CD4-positive, alpha-beta T cell treated with Interleukin-12 subunit alpha and Interleukin-12 subunit beta, for 1 hour (primary cell): ENCODE measurements at regions not wholly inside any gene's neighbourhood (a gene's known extent, or its start where the extent isn't known, plus 50 kb on each side); places are given as distances from the start of the nearest gene placed in this dataset.

Experiments used
- DNase-seq: peaks from one replicate; pipeline ENCODE4 v3.0.0-alpha.2; 2020

DNA sequence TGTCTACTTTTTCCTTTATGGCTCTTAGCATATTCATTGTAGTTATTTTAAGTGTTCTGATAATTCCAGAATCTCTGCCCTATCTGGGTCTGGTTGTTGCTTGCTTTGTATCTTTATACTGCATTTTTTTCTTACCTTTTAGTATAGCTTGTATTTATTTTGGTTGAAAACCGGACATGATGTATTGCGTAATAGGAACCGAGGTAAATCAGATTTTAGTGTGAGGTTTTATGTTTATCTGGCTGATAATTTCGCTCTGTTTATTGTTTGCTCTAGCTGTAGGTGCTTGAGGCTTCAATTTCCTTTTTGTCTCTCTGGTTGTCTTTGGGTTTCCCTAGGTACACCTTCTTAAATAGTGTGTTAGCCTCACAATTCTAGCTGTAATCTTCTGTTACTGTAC lies 263.8 kb upstream of the LCORL start:
- no peak for DNase-seq

DNA sequence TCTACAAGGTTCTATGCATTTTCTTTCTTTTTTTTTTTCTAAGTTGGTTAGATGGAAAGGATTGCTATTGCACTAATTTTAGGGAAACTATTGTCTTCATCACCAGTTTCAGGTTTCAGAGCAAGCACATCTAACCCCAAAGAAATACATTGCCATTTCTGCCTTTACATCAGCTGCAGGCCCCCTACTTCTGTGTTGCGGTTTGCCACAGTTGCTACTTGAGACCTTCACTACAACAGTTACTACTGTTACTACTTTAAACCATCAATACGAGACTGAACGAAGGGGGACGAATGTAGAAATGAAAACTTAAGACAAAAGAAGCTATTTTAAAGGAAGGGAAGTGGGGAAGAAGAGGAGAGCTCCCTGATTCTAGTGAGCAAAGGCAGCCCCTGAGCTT lies 256.7 kb upstream of the LCORL start:
- no peak for DNase-seq

DNA sequence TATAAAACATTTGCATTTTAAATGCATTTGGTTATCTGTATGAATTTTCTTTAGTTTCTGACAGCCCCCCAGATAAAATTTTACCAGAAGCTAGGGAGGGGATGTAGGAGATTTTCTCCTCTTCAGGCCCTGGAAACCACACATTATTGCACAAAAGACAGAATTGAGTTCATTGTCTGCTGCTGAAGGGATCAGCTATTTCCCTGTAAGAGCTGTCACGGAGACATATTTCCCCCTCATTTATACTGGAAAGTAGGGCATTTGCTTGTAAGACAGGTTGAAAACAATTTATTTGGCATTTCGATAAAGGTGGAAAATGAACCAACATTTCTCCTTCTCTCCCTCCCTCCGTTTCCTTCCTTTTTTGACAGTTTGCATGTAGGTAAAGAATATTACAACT lies 241.3 kb upstream of the LCORL start:
- DNase-seq = no peak

DNA sequence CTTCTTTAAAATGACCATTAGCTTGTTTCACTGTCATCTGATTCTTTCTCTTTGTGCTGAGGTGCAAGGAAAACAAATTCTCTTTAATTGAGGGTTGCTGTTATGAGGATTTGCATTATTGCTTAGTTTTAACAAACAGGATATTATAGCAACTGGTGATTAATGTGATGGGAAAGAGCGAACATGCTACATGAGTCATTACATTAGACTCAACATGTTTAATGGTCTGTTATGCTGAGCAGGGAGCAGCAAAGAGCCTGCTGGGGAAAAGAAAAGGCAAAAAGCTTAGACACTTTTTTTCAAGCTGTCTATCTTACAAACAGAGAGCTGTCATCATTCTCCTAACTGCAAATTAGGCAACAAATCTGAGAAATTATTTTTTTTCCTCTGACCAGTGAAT lies 230.5 kb upstream of the LCORL start:
- no peak for DNase-seq

DNA sequence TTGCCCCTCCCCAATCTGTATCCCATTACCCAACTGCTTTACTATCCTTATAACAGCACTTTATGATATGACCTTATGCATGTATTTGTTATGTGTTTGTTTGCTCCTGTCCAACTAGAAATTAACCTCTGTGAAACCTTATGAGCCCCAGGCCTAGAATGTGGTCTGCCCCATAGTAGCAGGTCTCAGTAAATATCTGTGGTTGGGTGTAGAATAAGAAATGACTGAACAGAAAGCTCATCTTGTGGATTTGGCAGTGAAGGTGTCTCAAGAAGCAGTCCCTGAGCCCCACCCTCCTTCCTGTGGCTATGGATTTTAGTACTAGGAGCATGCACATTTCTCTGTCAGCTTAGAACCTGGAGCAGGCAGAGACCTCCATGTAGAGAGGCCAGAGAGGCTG lies 229.0 kb upstream of the LCORL start:
- no peak for DNase-seq

DNA sequence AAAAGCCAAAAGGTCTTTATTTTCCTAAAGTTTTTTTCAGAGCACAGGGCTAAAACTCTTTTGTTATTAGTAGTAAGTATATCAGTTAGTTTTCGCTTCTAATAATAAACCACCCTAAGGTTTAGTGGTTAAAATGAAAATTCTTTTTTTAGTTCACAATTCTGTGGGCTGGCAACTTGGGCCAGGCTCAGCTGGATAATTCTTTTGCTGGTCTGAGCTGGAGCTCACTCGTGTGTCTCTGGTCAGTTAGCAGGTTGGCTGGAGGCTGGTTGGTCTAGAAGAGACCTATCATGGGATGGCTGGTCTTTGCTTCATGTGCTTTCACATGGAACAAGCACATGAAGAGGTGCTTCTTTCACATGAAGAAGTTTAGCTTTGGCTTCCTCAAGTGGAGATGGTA lies 227.1 kb upstream of the LCORL start:
- no peak for DNase-seq

DNA sequence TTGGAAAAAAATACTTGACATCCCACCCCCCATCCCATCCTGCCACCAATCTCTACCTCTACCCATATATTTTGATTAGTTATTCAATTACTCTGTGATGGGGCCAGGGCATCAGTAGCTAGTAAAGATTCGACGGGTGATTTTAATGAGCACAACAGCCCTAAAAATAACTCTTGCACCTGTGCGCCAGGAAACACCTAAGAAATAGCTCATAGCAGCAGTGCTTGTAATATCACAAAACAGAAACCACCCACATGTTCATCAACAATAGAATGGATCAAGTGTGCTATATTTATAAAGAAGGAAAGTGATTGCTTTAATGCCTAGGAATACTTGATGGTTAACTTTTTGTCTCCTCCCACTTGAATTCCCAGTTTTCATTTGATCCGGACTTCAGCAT lies 225.6 kb upstream of the LCORL start:
- DNase-seq = no peak

DNA sequence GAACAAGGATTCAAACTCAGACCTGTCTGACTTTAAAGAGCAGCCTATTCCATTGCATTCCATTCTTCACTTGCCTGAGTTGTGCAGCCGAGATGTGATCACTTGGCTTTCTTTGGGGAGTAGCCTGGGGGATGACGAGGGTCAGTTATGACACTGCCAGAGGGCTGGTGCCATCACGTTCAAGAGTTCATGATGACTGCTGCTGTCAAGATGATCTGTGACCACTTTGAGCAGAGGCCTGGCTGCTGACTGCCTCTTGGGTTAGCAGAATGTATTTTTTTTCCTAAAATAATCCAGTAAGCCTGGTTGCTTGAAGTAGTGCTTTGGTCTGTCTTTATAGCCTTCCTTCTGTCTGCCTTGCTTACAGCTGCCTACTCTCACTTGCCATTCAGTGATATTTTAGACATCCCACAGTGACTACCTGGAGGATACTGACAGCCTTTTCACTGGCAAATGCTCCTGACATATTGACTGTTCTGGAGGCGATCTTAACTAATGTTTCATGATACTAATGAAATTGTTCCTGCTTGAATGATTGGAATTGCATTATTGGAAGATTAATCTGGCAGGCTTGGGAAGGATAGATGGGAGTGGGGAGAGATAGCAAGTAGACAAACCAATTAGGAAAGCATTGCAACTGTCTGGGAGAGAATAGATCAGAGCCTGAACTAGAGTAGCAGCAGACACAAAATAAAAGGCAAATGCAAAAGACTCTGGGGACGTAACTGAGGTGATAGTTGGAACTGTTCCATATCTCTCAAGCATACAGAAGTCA lies 221.6 kb upstream of the LCORL start:
- DNase-seq = no peak

DNA sequence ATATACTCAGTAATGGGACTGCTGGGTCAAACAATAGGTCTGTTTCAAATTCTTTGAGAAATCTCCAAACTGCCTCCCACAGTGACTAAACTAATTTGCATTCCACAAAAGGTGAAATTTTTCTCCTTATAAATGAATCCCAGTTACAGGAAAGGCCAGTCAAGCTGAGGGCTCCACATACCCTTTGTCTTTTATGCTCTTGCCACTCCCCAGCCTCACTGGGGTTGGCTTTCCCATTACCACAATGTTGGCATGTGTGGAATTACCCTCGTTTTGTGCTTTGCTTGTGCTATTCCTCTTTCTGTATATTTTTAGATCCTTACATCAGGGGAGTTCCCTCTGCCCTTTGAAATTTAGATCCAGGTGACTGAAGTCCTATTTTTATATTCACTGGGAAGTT lies 220.2 kb upstream of the LCORL start:
- no peak for DNase-seq

DNA sequence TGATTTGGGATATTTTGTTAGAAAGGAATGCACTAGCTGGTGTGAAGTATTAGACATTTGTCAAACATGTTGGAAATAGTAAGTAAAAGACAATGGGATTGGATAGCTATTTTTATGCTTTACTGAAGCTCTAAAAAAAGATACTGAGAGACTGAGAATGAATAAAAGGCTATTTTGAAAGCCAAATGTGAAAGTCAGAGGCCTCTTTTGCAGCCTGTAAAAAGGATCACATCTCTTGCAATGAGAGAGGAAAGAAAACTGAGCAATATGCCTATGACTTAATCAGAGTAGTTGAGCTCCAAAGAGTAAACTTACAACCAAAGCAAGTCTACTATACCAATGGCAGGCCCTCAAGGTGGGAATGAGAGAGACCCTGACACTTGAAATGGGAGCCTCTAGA lies 212.6 kb upstream of the LCORL start:
- DNase-seq = no peak

DNA sequence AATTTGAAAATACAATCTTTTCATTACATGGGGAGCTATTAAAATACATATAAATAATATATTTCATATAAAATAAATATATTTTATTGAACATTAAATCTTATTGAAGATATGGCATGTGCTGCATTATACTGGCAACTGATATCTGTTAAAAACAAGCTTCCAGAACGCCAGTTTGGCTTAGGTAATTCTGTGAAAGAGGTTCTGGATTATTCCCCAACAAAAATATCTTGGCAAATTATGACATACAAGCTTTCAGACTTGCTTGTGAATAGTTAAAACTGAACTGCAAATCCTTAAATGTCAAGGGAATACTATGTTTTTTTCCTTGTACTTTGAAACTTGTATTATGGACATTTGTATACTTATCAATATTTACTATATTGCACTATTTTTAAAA lies 210.2 kb upstream of the LCORL start:
- DNase-seq = no peak

DNA sequence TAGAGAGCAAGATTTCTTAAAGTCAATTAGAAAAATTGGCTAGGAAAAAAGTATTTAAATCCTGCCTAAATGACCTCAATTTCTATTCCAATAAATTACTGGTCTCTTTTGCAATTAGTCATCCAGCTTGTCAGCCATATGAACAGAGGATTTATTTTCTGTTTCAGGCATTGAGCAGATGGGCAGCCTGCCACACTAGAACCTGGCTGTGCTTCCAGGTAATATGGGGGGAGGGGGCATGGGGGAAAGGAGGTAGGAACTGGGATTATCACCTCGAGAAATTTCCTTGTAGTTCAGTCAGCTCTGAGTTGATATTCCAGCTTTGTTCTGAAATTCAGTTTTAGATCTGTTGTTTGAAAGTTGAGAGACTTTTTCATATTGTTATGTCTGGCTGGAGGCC lies 206.3 kb upstream of the LCORL start:
- no peak for DNase-seq

DNA sequence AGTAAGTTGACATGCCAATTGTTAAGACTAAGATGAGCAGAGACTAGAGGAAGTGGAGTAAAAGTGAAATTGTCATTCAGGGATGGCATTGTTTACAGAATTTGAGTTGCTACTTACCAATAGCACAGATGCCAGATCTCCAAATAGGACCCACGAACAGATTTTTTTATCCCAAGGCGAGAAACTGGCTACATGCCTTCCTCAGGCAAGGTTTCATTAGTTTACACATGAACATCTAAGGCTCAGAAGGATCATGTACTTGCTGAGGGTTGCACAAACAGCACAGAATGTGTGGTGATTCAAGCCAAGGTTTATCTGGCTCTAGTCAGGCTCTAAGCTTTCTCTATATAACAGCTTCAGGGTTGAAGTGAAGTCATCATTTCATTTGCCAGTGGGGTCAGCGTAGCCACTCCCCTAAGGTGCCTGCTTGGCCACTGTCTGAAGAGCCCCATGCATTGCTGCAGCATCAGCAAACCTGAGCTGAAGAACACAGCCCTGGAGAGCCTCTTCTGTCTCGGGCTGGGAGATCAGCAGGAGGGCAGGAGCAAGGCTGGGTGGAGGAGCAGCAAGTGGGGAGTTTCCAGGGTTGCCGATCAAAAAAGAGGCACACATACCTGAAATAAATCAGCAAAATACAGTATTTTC lies 193.0 kb upstream of the LCORL start:
- no peak for DNase-seq

DNA sequence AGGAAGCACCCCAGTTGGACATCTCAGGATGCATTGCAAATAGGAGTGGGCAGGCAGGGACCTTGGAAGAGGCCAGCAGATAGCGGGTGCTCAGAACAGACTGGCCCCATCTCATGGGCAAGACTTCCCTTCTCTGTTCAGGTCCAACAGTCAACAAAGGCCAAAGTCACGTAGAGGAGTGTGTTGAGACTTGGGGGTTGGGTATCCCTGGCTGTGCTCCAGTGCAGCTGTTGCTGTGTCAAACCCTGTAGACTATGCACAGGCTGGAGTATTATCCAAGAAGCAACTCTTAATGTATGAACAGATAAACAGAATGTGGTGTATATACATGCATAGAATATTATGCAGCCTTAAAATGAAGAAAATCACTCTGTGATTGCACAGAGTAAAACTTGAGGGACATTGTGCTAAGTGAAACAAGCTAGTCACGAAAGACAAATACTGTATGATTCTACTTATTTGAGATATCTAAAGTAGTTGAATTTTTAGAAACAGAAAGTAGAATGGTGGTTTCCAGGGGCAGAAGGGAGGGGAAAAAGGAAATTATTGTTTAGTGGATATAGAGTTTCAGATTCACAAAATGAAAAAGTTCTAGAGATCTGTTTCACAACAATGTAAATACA lies 192.1 kb upstream of the LCORL start:
- no peak for DNase-seq

DNA sequence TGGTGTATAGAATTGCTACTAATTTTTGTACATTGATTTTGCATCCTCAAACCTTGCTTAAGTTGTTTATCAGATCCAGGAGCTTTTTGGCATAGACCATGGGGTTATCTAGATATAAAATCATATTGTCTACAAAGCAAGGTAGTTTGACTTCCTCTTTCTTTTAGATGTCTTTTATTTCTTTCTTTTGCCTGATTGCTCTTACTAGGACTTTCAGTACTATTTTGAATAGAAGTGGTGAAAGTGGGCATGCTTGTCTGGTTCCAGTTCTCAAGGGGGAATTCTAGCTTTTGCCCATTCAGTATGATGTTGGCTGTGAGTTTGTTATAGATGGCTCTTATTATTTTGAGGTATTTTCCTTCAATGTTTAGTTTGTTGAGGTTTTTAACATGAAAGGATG lies 187.9 kb upstream of the LCORL start:
- DNase-seq = no peak

DNA sequence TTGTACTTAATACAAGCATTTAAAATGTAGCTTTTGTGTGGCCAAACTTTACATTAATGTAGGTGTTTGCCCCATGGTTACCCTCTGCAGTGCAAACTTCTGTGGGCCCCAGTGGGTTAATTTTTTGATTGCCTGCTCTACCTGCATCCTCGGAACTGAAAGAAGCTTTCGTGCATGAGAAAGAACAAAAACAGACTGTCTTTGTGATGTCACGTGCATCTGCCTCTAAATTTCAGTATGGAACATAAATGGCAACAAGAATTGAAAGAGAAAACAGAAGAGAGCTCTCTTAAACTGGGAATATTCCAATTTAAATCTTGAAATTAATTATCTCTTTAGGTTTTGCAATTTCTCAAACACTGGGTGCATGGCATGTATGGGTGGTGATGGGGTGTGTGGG lies 182.4 kb upstream of the LCORL start:
- DNase-seq = no peak

DNA sequence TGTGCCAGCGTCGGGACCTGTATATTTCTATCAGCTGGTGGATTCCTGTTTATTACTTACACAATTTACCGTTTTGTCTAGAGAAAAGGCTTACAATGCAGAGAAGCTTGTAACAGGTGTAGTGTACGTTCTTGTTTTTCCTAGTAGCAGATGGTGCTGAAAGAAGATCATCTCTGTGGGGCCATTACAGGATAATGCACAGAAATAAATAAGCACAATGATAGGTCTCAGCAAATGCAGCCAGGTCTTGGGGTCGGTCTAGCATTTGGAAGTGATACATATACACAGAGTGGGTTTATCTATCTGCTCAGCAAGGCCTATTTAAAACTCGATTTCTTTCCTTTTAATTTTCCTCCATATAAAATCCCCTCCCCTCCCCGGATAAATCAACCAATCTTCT lies 180.9 kb upstream of the LCORL start:
- no peak for DNase-seq

DNA sequence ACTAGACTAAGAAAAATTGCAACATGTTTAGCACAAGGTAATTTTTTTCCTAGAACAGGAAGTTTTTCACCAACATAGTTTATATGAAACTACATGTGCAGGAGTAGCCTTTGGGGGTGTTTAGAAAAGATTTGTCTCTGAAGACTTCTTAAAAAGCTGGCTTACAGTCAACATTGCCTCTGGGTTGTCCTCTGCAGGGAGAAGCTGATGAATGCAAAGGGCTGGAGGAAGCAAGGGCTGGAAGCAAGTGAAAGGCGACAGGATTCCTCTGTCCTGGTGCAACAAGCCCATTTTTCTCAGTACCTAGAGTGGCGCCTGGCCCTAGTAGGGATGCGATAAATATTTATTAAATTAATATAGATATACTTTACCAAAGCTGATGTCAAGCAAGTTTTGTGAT lies 180.3 kb upstream of the LCORL start:
- no peak for DNase-seq

DNA sequence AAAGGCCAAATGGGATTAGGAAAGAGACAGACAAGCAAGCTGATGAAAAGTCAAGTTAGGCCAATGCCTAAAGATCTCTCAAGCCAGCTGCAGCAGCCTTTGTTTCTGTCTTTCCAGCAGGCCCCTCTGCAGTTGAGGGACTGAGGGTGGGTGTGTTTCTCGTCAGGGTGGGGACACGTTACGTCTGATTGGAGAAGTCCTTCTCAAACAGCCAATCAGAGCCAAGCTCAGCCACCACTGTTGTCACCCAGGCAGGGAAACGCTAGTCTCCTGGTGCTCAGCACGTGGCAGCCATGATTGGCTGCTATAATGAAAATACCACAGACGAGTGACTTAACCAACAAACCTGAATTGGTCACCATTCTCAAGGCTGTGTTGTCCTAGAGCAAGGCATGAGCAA lies 177.1 kb upstream of the LCORL start:
- no peak for DNase-seq

DNA sequence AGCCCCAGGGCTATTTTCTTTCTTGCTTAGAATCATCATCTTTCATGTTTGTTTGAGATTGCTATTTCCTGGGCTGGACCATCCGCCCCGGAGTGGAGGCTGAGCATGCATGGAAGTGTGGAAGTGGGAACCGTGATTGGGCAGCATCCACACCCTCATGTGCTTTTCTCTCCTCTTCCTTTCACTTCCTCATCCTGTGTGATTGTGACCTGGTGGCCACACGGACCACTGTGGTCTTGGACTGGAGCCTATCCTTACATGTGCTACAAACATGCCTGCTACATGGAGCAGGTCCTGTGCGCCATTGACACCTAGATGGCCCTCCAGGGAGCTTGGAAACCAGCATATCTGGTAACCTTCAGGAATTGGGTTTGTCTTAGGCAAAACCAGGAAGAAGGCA lies 175.9 kb upstream of the LCORL start:
- DNase-seq = no peak

DNA sequence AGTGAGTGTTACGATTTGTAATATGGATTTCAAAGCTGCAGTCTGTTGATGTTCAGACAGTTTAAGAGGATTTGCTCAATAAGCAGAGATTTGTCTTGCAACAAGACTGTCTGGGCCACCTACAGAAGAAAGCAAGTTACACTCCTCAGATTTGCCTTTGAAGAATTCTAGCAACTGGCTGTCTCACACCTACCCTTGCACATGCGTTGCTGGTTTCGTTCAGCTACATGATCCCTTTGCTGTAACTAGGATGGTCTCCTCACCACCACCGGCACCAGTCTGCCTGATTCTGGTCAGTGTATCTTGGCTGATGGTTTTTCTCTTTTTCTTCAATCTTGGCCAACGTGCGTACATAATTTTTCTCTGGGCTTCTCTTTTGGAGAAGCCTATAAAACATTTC lies 172.7 kb upstream of the LCORL start:
- no peak for DNase-seq

DNA sequence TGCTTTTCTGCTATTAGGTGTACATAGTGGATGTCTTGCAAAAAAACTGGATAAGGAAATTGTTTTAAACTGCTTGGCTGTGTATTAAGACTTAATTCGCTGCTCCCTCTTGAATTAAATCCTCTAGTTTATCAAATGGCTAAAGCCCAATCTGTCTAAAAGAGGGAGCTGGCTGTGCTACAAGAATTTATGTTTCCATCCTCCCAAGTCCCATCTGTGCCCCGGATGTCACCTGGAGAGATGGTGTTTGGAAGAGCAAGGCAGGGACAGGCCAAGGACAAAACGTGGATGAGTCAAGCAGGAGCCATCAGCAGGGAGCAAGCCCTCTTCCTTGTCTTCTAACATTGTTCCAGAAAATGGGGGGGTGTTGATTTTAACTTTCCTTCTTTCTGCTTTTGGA lies 171.3 kb upstream of the LCORL start:
- DNase-seq = no peak

DNA sequence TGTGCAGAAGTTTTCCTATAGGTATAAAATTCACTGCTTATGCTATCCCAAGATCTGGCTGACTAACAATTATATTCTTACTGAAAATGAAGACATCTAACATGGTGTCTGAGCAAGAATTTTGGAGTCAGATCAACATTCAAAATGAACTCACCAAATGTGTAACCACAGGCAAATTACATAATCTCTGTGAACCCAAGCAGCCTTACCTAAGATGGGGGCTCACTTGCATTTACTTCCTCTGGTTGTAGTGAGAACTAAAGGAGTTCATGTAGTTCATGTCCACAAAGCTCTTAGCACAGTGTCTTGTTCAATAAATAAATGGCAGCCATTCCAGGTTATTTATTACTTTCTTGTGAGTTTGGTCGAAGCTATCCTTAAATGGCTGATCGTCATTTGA lies 163.9 kb upstream of the LCORL start:
- no peak for DNase-seq

DNA sequence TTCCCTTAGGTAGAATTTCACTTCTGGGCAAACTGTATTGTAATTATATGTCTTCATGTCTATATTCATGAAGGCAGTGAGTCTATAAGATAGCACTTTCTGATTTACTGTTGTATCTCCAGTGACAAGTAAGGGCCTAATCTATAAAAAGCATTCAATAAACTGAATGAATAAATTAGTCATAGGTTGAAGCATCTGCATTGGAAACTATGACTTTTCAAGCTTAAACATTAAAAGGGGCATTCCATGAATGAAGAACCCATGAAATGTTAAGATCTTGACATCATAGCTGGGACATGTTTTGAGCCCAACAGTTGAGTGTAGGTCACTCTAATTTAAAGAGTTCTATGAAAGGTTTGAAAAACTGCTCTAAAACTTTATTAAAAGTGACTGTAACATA lies 159.3 kb upstream of the LCORL start:
- no peak for DNase-seq

DNA sequence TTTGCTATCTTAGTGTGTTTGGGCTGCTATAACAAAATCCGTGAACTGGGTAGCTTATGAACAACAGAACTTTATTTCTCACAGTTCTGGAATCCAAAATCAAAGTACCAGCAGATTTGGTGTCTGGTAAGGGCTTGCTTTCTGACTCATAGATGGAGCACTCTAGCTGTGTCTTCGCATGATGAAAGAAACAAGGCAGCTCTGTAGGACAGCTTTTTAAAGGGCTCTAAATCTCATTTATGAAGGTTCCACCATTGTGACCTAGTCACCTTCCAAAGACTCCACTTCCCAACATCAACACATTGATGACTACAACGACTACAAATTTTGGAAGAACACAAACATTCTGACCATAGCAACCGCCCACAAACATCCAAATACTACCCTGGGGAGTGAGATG lies 158.6 kb upstream of the LCORL start:
- DNase-seq = no peak
